H1 (cell line): ENCODE measurements at regions not wholly inside any gene's neighbourhood (a gene's known extent, or its start where the extent isn't known, plus 50 kb on each side); places are given as distances from the start of the nearest gene placed in this dataset.

Experiments used
- EP300 ChIP-seq, 2 experiments: IDR thresholded peaks; 1 replicate in 1 of 2; 2 replicates in 1 of 2; pipeline ENCODE4 v1.6.1; 2011 to 2012; ENCODE audit warnings: low read depth in 2 of 2, low read length in 2 of 2, mild to moderate bottlenecking in 2 of 2, borderline replicate concordance in 1 of 2, inconsistent platforms in 1 of 2, moderate library complexity in 1 of 2
- JUND ChIP-seq: IDR thresholded peaks from 2 replicates; pipeline ENCODE4 v1.6.1; 2011; ENCODE audit warnings: mild to moderate bottlenecking, improper control_type of control experiment, low read length
- TF ChIP-seq, protein P1 (sequence below), 3 experiments: IDR thresholded peaks; 1 replicate in 2 of 3; 2 replicates in 1 of 3; pipeline versions ENCODE4 v1.5.1 to v1.6.1; 2011; ENCODE audit warnings: low read length in 3 of 3, mild to moderate bottlenecking in 3 of 3, inconsistent platforms in 2 of 3, low read depth in 1 of 3, moderate library complexity in 1 of 3; ENCODE audit not compliant: insufficient read depth in 1 of 3; ENCODE audit errors: control extremely low read depth in 1 of 3
- TF ChIP-seq, protein P2 (sequence below): IDR thresholded peaks from 2 replicates; pipeline ENCODE4 v1.6.1; 2012; ENCODE audit warnings: low read length, inconsistent platforms

DNA sequence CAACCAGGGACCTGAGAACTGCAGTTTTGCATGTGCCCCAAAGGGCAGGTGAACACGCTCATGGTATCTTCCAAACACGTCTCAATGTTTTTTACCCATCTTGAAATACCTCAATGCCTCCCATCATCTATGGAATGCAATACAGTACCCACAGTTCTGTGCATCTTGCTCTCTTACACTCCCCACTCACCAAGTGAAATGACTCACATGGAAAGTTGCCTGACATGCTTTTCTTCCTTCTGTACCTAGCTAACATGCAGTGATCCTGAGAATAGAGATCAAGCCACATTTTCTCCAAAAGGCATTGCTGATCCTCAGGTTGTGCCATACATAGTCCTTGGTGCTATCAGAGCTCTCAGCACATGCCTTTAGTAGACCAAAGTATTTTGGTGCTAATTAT, 373.9 kb downstream of the GPD2 start:
- TF ChIP-seq, protein P1, sequence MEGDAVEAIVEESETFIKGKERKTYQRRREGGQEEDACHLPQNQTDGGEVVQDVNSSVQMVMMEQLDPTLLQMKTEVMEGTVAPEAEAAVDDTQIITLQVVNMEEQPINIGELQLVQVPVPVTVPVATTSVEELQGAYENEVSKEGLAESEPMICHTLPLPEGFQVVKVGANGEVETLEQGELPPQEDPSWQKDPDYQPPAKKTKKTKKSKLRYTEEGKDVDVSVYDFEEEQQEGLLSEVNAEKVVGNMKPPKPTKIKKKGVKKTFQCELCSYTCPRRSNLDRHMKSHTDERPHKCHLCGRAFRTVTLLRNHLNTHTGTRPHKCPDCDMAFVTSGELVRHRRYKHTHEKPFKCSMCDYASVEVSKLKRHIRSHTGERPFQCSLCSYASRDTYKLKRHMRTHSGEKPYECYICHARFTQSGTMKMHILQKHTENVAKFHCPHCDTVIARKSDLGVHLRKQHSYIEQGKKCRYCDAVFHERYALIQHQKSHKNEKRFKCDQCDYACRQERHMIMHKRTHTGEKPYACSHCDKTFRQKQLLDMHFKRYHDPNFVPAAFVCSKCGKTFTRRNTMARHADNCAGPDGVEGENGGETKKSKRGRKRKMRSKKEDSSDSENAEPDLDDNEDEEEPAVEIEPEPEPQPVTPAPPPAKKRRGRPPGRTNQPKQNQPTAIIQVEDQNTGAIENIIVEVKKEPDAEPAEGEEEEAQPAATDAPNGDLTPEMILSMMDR (IDR thresholded peaks at IDR 0.05; ENCODE audit: control extremely low read depth in 1 of 3, insufficient read depth in 1 of 3, low read depth in 1 of 3, low read length in 3 of 3), result no peak
- TF ChIP-seq EP300 (IDR thresholded peaks at IDR 0.05; ENCODE audit: borderline replicate concordance in 1 of 2, low read depth in 2 of 2, low read length in 2 of 2) (no peak), JUND (no peak)
- TF ChIP-seq, protein P2, sequence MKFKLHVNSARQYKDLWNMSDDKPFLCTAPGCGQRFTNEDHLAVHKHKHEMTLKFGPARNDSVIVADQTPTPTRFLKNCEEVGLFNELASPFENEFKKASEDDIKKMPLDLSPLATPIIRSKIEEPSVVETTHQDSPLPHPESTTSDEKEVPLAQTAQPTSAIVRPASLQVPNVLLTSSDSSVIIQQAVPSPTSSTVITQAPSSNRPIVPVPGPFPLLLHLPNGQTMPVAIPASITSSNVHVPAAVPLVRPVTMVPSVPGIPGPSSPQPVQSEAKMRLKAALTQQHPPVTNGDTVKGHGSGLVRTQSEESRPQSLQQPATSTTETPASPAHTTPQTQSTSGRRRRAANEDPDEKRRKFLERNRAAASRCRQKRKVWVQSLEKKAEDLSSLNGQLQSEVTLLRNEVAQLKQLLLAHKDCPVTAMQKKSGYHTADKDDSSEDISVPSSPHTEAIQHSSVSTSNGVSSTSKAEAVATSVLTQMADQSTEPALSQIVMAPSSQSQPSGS, result no peak
